Stomach (tissue), 4 donors: ENCODE measurements at regions not wholly inside any gene's neighbourhood (a gene's known extent, or its start where the extent isn't known, plus 50 kb on each side); places are given as distances from the start of the nearest gene placed in this dataset.

Experiments
- POLR2A ChIP-seq, 4 donors: fragments of 450-650 bp; IDR thresholded peaks; one replicate each; pipeline ENCODE4 v1.6.1; 2016; ENCODE audit warnings: antibody characterized with exemption in 4 of 4, control low read depth in 2 of 4, mild to moderate bottlenecking in 1 of 4, moderate library complexity in 1 of 4
- TF ChIP-seq, protein P1 (sequence below), 7 experiments: fragments of 450-650 bp in 4 of 7; fragments of 200-600 bp in 3 of 7; sonication (generic) in 3 of 7; IDR thresholded peaks; one replicate each; pipeline ENCODE4 v1.5.1; 2016 to 2019; ENCODE audit warnings: antibody characterized with exemption in 7 of 7, control low read depth in 2 of 7, mild to moderate bottlenecking in 1 of 7

DNA sequence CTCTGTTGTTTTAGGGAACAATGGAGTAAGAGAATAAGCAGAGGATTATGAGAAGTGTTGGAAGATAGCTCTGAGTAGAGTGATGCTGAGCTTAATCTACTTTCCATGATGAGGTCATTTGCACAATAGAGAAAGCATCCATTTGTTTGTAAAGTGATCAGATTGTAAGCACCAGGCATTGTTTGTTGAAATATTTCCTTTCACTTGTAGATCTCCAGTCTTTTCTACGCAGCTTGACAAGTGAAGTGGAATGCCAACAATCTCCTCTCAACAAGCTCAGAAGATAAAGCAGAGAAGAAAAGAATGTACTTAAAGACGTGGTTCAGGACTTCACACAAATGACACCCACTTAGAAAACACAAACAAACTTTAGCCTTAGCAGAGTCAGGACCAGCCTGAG, 80.1 kb upstream of the MARCKS start:
- TF ChIP-seq, protein P1, sequence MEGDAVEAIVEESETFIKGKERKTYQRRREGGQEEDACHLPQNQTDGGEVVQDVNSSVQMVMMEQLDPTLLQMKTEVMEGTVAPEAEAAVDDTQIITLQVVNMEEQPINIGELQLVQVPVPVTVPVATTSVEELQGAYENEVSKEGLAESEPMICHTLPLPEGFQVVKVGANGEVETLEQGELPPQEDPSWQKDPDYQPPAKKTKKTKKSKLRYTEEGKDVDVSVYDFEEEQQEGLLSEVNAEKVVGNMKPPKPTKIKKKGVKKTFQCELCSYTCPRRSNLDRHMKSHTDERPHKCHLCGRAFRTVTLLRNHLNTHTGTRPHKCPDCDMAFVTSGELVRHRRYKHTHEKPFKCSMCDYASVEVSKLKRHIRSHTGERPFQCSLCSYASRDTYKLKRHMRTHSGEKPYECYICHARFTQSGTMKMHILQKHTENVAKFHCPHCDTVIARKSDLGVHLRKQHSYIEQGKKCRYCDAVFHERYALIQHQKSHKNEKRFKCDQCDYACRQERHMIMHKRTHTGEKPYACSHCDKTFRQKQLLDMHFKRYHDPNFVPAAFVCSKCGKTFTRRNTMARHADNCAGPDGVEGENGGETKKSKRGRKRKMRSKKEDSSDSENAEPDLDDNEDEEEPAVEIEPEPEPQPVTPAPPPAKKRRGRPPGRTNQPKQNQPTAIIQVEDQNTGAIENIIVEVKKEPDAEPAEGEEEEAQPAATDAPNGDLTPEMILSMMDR (IDR thresholded peaks at IDR 0.05) = no peak
- TF ChIP-seq POLR2A (IDR thresholded peaks at IDR 0.05) = no peak
